ENCODE measurements at regions not wholly inside any gene's neighbourhood (a gene's known extent, or its start where the extent isn't known, plus 50 kb on each side); places are given as distances from the start of the nearest gene placed in this dataset.
A peak's percentile ranks its signal among the peaks of the same experiment; 100 is the strongest.
"Not testable (repeated sequence)": the region's sequence is repeated elsewhere in the genome, so short reads cannot be mapped to it uniquely, and the experiment has no call there.

DNA sequence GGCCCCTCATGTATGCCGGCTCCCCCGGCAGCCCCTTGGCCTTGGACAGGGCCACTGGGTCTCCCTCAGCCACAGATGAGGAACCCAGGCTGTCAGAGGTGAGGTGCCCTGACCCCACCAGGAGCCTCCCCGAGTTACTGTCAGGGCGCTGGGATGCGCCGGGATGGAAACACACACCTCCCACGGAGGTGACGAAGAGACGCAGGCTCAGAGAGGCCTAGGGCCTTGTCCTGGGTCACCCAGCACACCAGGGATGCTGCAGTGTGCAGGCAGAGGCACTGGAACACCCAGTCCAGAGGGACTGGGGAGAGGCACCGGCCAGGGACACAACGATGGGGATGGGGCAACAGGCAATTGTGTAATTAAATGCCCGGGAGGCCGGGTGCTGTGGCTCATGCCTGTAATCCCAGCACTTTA lies 81.2 kb upstream of the PRR5 start:
- intact Hi-C loops (cut with micrococcal nuclease) (loop anchor here (10.0 kb wide), 1 partner anchor 256 kb away; no protein-coding TSS in a partner anchor), dilution Hi-C loops (cut with MboI; ENCODE audit: extremely low pct_ligation_motif_present, low sequenced_read_pairs) (no loop called here)
- POLR2A ChIA-PET = no interaction called here
- Histone ChIP-seq H3K36me3 (ENCODE audit: control insufficient read depth in 2 of 2, extremely low read depth in 1 of 2, insufficient read depth in 2 of 2, low read length in 2 of 2) (no peaks in the 10 kb centered on the region), H3K27ac (ENCODE audit: insufficient read depth, low read depth, low read length) (no peak overlapping the region), H3K9me1 (replicated peaks; ENCODE audit: control insufficient read depth, extremely low read depth, insufficient read depth, low read length) (no peaks in the 10 kb centered on the region), H3K9me3 (replicated peaks; ENCODE audit: control insufficient read depth, insufficient read depth, low read length) (no peaks in the 10 kb centered on the region), H3K4me1 (ENCODE audit: control insufficient read depth, extremely low read depth, insufficient read depth, low read length) (no peaks in the 10 kb centered on the region), H3K79me2 (ENCODE audit: control insufficient read depth, insufficient read depth, low read length) (no peaks in the 10 kb centered on the region), H3K4me3 (replicated peaks in 1 of 3; ENCODE audit: insufficient read depth in 1 of 3, low read depth in 1 of 3, low read length in 3 of 3) (no peak overlapping the region), H3K4me2 (ENCODE audit: insufficient read depth, low read length) (no peak overlapping the region), H4K20me1 (replicated peaks; ENCODE audit: control insufficient read depth, extremely low read depth, insufficient read depth, low read length) (no peaks in the 10 kb centered on the region), H3K9ac (replicated peaks; ENCODE audit: extremely low read depth, insufficient read depth, low read length) (no peak overlapping the region), H3K27me3 (ENCODE audit: control insufficient read depth in 2 of 2, insufficient read depth in 2 of 2, low read length in 2 of 2) (no peaks in the 10 kb centered on the region), H2AFZ (ENCODE audit: low read depth, low read length) (no peak overlapping the region)
- FAIRE-seq = no peak
- BruUV-seq (replicated peaks) = no TSS peak
- DNase-seq (ENCODE audit: low read depth, low spot score) = no peak
- CTCF ChIA-PET = no interaction called here
- TF ChIP-seq EZH2 (IDR thresholded peaks at IDR 0.05; ENCODE audit: borderline replicate concordance, low read depth, low read length, severe bottlenecking) (no peak), JUN (IDR thresholded peaks at IDR 0.05; ENCODE audit: borderline replicate concordance, insufficient read depth, insufficient read length, low read depth) (no peak)
- TF ChIP-seq, protein P1, sequence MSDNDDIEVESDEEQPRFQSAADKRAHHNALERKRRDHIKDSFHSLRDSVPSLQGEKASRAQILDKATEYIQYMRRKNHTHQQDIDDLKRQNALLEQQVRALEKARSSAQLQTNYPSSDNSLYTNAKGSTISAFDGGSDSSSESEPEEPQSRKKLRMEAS (IDR thresholded peaks at IDR 0.05; ENCODE audit: insufficient read depth, insufficient read length) = no peak

DNA sequence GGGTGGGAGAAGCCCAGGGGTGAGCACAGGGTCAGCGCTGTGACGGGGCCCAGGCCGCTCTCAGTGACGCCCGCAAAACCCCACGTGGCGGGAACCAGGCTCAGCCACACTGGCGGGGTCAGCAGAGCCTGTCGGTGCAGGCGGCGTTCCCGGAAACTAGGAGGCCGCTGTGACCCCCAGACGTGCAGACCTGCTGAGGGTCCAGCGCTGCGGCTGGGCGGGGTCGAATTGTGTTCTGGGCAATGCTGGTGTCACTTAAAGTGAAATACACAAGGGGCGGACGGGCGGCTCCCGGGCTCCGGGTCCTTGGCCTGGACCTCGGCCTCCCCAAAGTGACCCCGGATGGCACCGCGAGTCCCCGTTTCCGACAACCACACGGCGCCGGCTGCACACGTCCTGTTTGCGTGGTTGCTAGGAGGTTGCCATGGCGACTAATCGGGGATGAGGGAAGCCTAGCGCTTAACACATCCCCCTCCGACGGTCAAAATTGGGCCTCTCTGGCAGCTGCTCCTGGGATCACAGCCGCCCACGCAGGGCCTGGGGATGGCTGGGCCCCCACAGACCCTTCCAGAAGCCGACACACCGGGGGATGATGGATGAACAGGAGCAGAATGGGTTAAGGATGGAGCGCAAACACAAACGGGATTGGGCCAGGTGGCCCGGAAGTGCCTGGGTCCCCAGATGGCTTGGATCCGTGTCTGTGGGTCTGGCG lies 81.7 kb upstream of the PRR5 start:
- intact Hi-C loops (cut with micrococcal nuclease) (loop anchor here (10.0 kb wide), 1 partner anchor 255 kb away; no protein-coding TSS in a partner anchor), dilution Hi-C loops (cut with MboI; ENCODE audit: extremely low pct_ligation_motif_present, low sequenced_read_pairs) (no loop called here)
- Histone ChIP-seq H3K9me1 (replicated peaks; ENCODE audit: control insufficient read depth, extremely low read depth, insufficient read depth, low read length) (no peaks in the 10 kb centered on the region), H3K36me3 (ENCODE audit: control insufficient read depth in 2 of 2, extremely low read depth in 1 of 2, insufficient read depth in 2 of 2, low read length in 2 of 2) (no peaks in the 10 kb centered on the region), H3K9ac (replicated peaks; ENCODE audit: extremely low read depth, insufficient read depth, low read length) (no peak overlapping the region), H3K9me3 (replicated peaks; ENCODE audit: control insufficient read depth, insufficient read depth, low read length) (no peaks in the 10 kb centered on the region), H4K20me1 (replicated peaks; ENCODE audit: control insufficient read depth, extremely low read depth, insufficient read depth, low read length) (no peaks in the 10 kb centered on the region), H3K27me3 (ENCODE audit: control insufficient read depth in 2 of 2, insufficient read depth in 2 of 2, low read length in 2 of 2) (no peaks in the 10 kb centered on the region), H3K4me2 (ENCODE audit: insufficient read depth, low read length) (no peak overlapping the region), H3K79me2 (ENCODE audit: control insufficient read depth, insufficient read depth, low read length) (no peaks in the 10 kb centered on the region), H3K4me1 (ENCODE audit: control insufficient read depth, extremely low read depth, insufficient read depth, low read length) (no peaks in the 10 kb centered on the region), H3K4me3 (replicated peaks in 1 of 3; ENCODE audit: insufficient read depth in 1 of 3, low read depth in 1 of 3, low read length in 3 of 3) (no peak overlapping the region), H3K27ac (ENCODE audit: insufficient read depth, low read depth, low read length) (no peak overlapping the region), H2AFZ (ENCODE audit: low read depth, low read length) (no peak overlapping the region)
- CTCF ChIA-PET = no interaction called here
- BruUV-seq (replicated peaks) = no TSS peak
- POLR2A ChIA-PET = no interaction called here
- peak; percentile 42 for FAIRE-seq
- DNase-seq (ENCODE audit: low read depth, low spot score) = peak; percentile 46
- TF ChIP-seq, protein P1 (IDR thresholded peaks at IDR 0.05; ENCODE audit: insufficient read depth, insufficient read length) = no peak
- TF ChIP-seq POLR2AphosphoS5 (IDR thresholded peaks at IDR 0.05; ENCODE audit: insufficient read depth, low read depth, low read length) = no peak
- TF ChIP-seq, protein P2, sequence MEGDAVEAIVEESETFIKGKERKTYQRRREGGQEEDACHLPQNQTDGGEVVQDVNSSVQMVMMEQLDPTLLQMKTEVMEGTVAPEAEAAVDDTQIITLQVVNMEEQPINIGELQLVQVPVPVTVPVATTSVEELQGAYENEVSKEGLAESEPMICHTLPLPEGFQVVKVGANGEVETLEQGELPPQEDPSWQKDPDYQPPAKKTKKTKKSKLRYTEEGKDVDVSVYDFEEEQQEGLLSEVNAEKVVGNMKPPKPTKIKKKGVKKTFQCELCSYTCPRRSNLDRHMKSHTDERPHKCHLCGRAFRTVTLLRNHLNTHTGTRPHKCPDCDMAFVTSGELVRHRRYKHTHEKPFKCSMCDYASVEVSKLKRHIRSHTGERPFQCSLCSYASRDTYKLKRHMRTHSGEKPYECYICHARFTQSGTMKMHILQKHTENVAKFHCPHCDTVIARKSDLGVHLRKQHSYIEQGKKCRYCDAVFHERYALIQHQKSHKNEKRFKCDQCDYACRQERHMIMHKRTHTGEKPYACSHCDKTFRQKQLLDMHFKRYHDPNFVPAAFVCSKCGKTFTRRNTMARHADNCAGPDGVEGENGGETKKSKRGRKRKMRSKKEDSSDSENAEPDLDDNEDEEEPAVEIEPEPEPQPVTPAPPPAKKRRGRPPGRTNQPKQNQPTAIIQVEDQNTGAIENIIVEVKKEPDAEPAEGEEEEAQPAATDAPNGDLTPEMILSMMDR (IDR thresholded peaks at IDR 0.05; ENCODE audit: extremely low read depth in 1 of 2, insufficient read depth in 1 of 2, low read depth in 1 of 2, low read length in 2 of 2) = no peak

DNA sequence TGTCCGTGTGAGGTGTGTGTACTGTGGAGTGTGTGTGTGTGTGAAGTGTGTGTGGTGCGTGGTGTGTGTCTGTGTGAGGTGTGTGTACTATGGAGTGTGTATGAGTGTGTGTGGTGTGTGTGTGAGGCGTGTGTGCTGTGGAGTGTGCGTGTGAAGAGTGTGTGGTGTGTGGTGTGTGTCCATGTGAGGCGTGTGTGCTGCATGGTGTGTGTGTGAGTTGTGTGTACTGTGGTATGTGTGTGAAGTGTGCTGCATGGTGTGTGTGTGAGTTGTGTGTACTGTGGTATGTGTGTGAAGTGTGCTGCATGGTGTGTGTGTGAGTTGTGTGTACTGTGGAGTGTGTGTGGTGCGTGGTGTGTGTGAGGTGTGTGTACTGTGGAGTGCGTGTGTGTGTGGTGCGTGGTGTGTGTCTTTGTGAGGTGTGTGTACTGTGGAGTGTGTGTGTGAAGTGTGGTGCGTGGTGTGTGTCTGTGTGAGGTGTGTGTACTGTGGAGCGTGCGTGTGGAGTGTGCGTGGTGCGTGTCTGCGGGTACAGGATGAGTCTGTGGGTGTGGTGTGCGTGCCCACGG lies 82.4 kb upstream of the PRR5 start:
- POLR2A ChIA-PET; BruUV-seq (replicated peaks); dilution Hi-C loops (cut with MboI; ENCODE audit: extremely low pct_ligation_motif_present, low sequenced_read_pairs); H3K36me3 ChIP-seq (ENCODE audit: control insufficient read depth in 2 of 2, extremely low read depth in 1 of 2, insufficient read depth in 2 of 2, low read length in 2 of 2); CTCF ChIA-PET; H3K4me2 ChIP-seq (ENCODE audit: insufficient read depth, low read length); H3K27ac ChIP-seq (ENCODE audit: insufficient read depth, low read depth, low read length); H4K20me1 ChIP-seq (replicated peaks; ENCODE audit: control insufficient read depth, extremely low read depth, insufficient read depth, low read length); H3K9me1 ChIP-seq (replicated peaks; ENCODE audit: control insufficient read depth, extremely low read depth, insufficient read depth, low read length); H3K4me3 ChIP-seq (replicated peaks in 1 of 3; ENCODE audit: insufficient read depth in 1 of 3, low read depth in 1 of 3, low read length in 3 of 3); H2AFZ ChIP-seq (ENCODE audit: low read depth, low read length); H3K9me3 ChIP-seq (replicated peaks; ENCODE audit: control insufficient read depth, insufficient read depth, low read length); H3K27me3 ChIP-seq (ENCODE audit: control insufficient read depth in 2 of 2, insufficient read depth in 2 of 2, low read length in 2 of 2); DNase-seq (ENCODE audit: low read depth, low spot score); H3K79me2 ChIP-seq (ENCODE audit: control insufficient read depth, insufficient read depth, low read length); H3K9ac ChIP-seq (replicated peaks; ENCODE audit: extremely low read depth, insufficient read depth, low read length); H3K4me1 ChIP-seq (ENCODE audit: control insufficient read depth, extremely low read depth, insufficient read depth, low read length): not testable (repeated sequence)
- FAIRE-seq = peak; percentile 37
- intact Hi-C loops (cut with micrococcal nuclease) = loop anchor here (10.0 kb wide), 1 partner anchor 255 kb away; no protein-coding TSS in a partner anchor

Measured in endothelial cell of umbilical vein (primary cell).